Motor neuron (in vitro differentiated cells): ENCODE measurements at regions not wholly inside any gene's neighbourhood (a gene's known extent, or its start where the extent isn't known, plus 50 kb on each side); places are given as distances from the start of the nearest gene placed in this dataset.
"Not testable (repeated sequence)": the region's sequence is repeated elsewhere in the genome, so short reads cannot be mapped to it uniquely, and the experiment has no call there.

ENCODE experiments used
- ATAC-seq, 8 experiments: fragments of 200-7000 bp; cut with Tn5 transposase; replicated peaks in 6 of 8; 2 replicates each; pipeline ENCODE4 v1.8.0; 2021; ENCODE audit warnings: mild to moderate bottlenecking in 8 of 8, moderate library complexity in 8 of 8
- H3K27ac ChIP-seq, 2 donors: fragments of 250-450 bp; sonication (Bioruptor Pico); 2 replicates each; pipeline ENCODE4 v1.9.0; 2021; ENCODE audit warnings: antibody characterized with exemption in 2 of 2, mild to moderate bottlenecking in 2 of 2, moderate library complexity in 1 of 2
- H3K4me1 ChIP-seq, 2 donors: fragments of 250-450 bp; sonication (Bioruptor Pico); replicated peaks in 1 of 2; 2 replicates each; pipeline ENCODE4 v1.6.1; 2021; ENCODE audit warnings: antibody characterized with exemption in 2 of 2, mild to moderate bottlenecking in 2 of 2, moderate library complexity in 1 of 2
- H3K4me3 ChIP-seq, 5 donors: fragments of 250-450 bp; sonication (Bioruptor Pico); 2 replicates each; pipeline ENCODE4 v1.9.0; 2021; ENCODE audit warnings: antibody characterized with exemption in 5 of 5, mild to moderate bottlenecking in 5 of 5, moderate library complexity in 4 of 5
- WGBS, 10 experiments: fragments of 450-650 bp; shearing (Covaris generic); methylation state at CpG; one replicate each; pipeline ENCODE4 v1.0.0; 2022; 5-methylcytosine and 5-hydroxymethylcytosine counted together
- in situ Hi-C, 9 experiments: fragments of 400-800 bp; cut with MboI; loops; one replicate each; pipeline ENCODE4 v1.15.0; 2021; ENCODE audit warnings: low sequenced_read_pairs in 9 of 9, low pct_unique_long_range_greater_than_20kb in 2 of 9; ENCODE audit not compliant: unreplicated experiment in 9 of 9

DNA sequence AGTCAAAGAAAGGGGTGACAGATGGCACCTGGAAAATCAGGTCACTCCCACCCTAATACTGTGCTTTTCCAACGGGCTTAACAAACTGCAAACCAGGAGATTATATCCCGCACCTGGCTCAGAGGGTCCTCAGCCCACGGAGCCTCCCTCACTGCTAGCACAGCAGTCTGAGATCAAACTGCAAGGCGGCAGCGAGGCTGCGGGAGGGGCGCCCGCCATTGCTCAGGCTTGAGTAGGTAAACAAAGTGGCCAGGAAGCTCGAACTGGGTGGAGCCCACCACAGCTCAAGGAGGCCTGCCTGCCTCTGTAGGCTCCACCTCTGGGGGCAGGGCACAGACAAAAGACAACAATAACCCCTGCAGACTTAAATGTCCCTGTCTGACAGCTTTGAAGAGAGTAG is 445.6 kb upstream of the OLFM3 start:
- in situ Hi-C loops, H3K4me3 ChIP-seq, H3K27ac ChIP-seq, H3K4me1 ChIP-seq, ATAC-seq: not testable (repeated sequence)
- WGBS, 10 experiments: 90 to 95% methylated on average over 2 to 6 of the region's 9 CpGs; no CpG with 5 or more reads in 8 of the 10 experiments

DNA sequence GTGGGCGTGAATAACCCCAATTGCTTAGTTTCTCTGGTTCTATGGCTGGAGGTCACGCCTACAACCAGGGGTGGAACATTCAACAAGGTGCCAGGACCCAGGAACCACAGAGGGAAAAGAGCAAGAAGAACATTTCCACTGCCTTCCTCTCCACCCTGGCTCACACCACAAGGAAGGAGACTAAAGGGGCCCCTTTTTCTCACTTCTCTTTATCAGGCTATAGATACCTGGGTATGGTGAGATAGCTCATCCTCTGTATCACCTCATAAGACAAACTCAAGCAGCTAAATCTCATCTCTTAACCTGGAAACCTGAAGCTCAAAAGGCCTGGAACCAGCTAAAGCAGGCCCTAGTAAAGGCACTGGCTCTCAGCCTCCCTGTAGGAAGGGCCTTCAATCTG is 438.8 kb upstream of the OLFM3 start:
- H3K27ac ChIP-seq: no peak overlapping the region
- in situ Hi-C loops: no loop called here
- ATAC-seq: no peak
- no peaks in the 10 kb centered on the region for H3K4me1 ChIP-seq
- WGBS, 10 experiments: 0 to 100% (median 75%) methylated on average over 1 to 2 of the region's 2 CpGs; no CpG with 5 or more reads in 4 of the 10 experiments
- no peak overlapping the region for H3K4me3 ChIP-seq

DNA sequence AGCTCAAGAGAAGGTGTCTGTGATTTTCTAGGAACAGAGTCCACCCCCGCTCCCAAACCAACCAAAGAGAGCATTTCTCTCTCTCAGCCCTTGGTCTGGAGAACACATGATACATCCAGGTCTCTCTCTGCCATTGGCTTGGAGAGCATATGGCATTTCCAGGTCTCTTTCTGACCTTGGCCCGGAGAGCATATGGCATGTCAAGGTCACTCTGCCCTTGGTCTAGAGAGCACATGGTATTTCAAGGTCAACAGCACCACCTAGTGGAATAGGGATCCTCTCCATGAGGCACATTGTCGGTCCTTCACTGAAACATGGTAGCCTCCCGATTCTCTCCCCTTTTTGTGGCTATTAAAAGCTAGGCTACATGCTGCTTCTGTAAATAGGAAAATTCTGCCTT is 437.7 kb upstream of the OLFM3 start:
- Histone ChIP-seq H3K4me1 (no peaks in the 10 kb centered on the region), H3K27ac (no peak overlapping the region), H3K4me3 (no peak overlapping the region)
- peak in 3 of 8 experiments; percentile 35 to 50 (median 46) for ATAC-seq
- in situ Hi-C loops: no loop called here
- WGBS, 10 experiments: 0 to 100% (median 82%) methylated on average over 1 to 4 of the region's 4 CpGs

DNA sequence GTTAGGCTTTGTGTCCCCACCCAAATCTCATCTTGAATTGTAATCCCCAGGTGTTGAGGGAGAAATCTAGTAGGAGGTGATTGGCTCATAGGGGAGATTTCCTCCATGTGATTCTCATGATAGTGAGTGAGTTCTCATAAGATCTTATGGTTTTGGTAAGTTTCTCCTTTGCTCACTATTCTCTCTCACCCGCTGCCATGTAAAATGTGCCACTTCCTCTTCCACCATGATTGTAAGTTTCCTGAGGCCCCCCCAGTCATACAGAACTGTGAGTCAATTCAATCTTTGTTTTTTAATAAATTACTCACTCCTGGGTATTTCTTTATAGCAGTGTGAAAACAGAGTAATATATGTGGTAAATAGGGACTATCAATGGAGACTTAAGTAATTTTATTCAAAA is 434.5 kb upstream of the OLFM3 start:
- no peak overlapping the region for H3K4me3 ChIP-seq
- in situ Hi-C loops: no loop called here
- H3K4me1 ChIP-seq: no peaks in the 10 kb centered on the region
- ATAC-seq: no peak
- H3K27ac ChIP-seq: no peak overlapping the region
- WGBS, 10 experiments: 25 to 100% (median 100%) methylated on average over 1 of the region's 1 CpG; no CpG with 5 or more reads in 1 of the 10 experiments

DNA sequence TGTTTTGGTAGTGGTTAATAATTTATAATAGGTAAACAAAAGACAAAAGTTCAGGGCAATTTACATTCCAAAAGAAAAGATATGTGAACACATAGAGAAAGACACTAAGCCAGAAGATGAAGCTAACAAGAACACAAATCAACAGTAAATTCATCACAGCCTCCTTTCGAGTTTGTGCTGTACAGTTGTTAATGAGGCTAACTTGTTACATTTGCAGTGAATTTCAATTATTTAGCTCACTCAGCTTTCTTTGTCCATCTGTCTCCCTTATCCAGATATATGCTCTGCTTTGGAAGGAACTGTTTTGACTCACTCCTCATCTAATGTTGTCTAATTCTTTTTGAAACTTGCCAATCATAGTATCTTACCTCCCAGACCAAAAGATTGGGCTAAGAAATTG is 423.3 kb upstream of the OLFM3 start:
- WGBS, 10 experiments: 0 to 33% (median 11%) methylated on average over 1 of the region's 1 CpG; no CpG with 5 or more reads in 1 of the 10 experiments
- no peaks in the 10 kb centered on the region for H3K4me1 ChIP-seq
- no peak overlapping the region for H3K4me3 ChIP-seq
- H3K27ac ChIP-seq: no peak overlapping the region
- ATAC-seq: peak in 4 of 8 experiments; percentile 8 to 65 (median 51)
- in situ Hi-C loops: no loop called here
